ENCODE measurements at regions not wholly inside any gene's neighbourhood (a gene's known extent, or its start where the extent isn't known, plus 50 kb on each side); places are given as distances from the start of the nearest gene placed in this dataset.

GRCh38 chr5:117863586-117864296 lies 1124.6 kb downstream of the DTWD2 start:
- intact Hi-C loops (cut with micrococcal nuclease; ENCODE audit: unreplicated experiment), result no loop called here
- no peaks in the 10 kb centered on the region for H3K9me3 ChIP-seq (ENCODE audit: low read length)
- TF ChIP-seq EZH2phosphoT487 (IDR thresholded peaks at IDR 0.05; ENCODE audit: borderline replicate concordance, low read depth, low read length), result no peak
- TF ChIP-seq, protein P1, sequence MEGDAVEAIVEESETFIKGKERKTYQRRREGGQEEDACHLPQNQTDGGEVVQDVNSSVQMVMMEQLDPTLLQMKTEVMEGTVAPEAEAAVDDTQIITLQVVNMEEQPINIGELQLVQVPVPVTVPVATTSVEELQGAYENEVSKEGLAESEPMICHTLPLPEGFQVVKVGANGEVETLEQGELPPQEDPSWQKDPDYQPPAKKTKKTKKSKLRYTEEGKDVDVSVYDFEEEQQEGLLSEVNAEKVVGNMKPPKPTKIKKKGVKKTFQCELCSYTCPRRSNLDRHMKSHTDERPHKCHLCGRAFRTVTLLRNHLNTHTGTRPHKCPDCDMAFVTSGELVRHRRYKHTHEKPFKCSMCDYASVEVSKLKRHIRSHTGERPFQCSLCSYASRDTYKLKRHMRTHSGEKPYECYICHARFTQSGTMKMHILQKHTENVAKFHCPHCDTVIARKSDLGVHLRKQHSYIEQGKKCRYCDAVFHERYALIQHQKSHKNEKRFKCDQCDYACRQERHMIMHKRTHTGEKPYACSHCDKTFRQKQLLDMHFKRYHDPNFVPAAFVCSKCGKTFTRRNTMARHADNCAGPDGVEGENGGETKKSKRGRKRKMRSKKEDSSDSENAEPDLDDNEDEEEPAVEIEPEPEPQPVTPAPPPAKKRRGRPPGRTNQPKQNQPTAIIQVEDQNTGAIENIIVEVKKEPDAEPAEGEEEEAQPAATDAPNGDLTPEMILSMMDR (conservative IDR thresholded peaks at IDR 0.05; ENCODE audit: low read length), result no peak
- H3K4me3 ChIP-seq (ENCODE audit: low read depth, low read length, poor library complexity, severe bottlenecking), result no peak overlapping the region
- no peak overlapping the region for H3K27ac ChIP-seq (ENCODE audit: low read depth, low read length, poor library complexity, severe bottlenecking)
- no peak overlapping the region for H2AFZ ChIP-seq (ENCODE audit: low read length)
- no peak for DNase-seq (ENCODE audit: low spot score)
- no peaks in the 10 kb centered on the region for H4K20me1 ChIP-seq (ENCODE audit: insufficient read depth, low read length)
- no peaks in the 10 kb centered on the region for H3K79me2 ChIP-seq (ENCODE audit: insufficient read depth, low read depth, low read length)
- BruUV-seq (replicated peaks), result no TSS peak
- ChIA-PET POLR2A (no interaction called here), CTCF (ENCODE audit: unreplicated experiment) (no interaction called here)
- no peaks in the 10 kb centered on the region for H3K9me2 ChIP-seq (ENCODE audit: insufficient read depth, low read length)
- peaks cover 10% of the 10 kb centered on the region for H3K4me1 ChIP-seq (ENCODE audit: insufficient read depth, low read length, poor library complexity, severe bottlenecking)
- H3K4me2 ChIP-seq (ENCODE audit: low read length), result no peak overlapping the region
- H3K36me3 ChIP-seq (ENCODE audit: insufficient read depth, low read length), result no peaks in the 10 kb centered on the region

GRCh38 chr5:117860550-117860949 lies 1127.8 kb downstream of the DTWD2 start:
- Histone ChIP-seq H3K79me2 (ENCODE audit: insufficient read depth, low read depth, low read length) (no peaks in the 10 kb centered on the region), H3K4me1 (ENCODE audit: insufficient read depth, low read length, poor library complexity, severe bottlenecking) (peaks cover 15% of the 10 kb centered on the region), H3K4me2 (ENCODE audit: low read length) (no peak overlapping the region), H2AFZ (ENCODE audit: low read length) (peak overlapping the region; percentile 36; the same call in 1 of the 2 replicates), H3K4me3 (ENCODE audit: low read depth, low read length, poor library complexity, severe bottlenecking) (no peak overlapping the region), H4K20me1 (ENCODE audit: insufficient read depth, low read length) (no peaks in the 10 kb centered on the region), H3K9me3 (ENCODE audit: low read length) (no peaks in the 10 kb centered on the region), H3K27ac (ENCODE audit: low read depth, low read length, poor library complexity, severe bottlenecking) (no peak overlapping the region), H3K9me2 (ENCODE audit: insufficient read depth, low read length) (no peaks in the 10 kb centered on the region), H3K36me3 (ENCODE audit: insufficient read depth, low read length) (no peaks in the 10 kb centered on the region)
- no peak for TF ChIP-seq EZH2phosphoT487 (IDR thresholded peaks at IDR 0.05; ENCODE audit: borderline replicate concordance, low read depth, low read length)
- TF ChIP-seq, protein P1 (conservative IDR thresholded peaks at IDR 0.05; ENCODE audit: low read length), result no peak
- CTCF ChIA-PET (ENCODE audit: unreplicated experiment), result no interaction called here
- no peak for DNase-seq (ENCODE audit: low spot score)
- BruUV-seq (replicated peaks), result no TSS peak
- intact Hi-C loops (cut with micrococcal nuclease; ENCODE audit: unreplicated experiment), result no loop called here
- POLR2A ChIA-PET, result interaction anchor here (1.0 kb wide), 1 partner anchor 16 kb away, joined by 3 read pairs; no protein-coding TSS in a partner anchor

DNA sequence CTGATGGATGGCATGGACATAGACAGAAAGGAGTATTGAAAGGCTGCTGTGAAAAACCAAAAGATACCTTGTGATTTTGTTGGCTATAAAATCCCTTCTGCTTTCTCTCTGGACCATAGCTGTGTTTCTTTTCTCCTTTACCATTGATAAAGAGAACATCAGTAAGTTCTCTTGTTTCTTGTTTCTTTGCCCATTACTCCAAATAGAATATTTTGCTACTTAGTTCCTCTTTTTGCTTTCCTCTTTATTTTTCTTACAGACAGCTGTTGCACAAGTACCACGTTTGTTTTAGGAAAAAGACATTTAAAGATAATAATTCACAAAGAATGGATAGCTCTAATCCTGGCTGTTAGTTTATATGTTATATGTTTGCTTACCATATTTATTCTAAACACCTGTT lies 1129.2 kb downstream of the DTWD2 start:
- Histone ChIP-seq H3K9me3 (ENCODE audit: low read length) (no peaks in the 10 kb centered on the region), H3K4me1 (ENCODE audit: insufficient read depth, low read length, poor library complexity, severe bottlenecking) (peaks cover 15% of the 10 kb centered on the region), H3K4me2 (ENCODE audit: low read length) (peak overlapping the region; percentile 33), H3K9me2 (ENCODE audit: insufficient read depth, low read length) (no peaks in the 10 kb centered on the region), H2AFZ (ENCODE audit: low read length) (peak overlapping the region; percentile 67), H4K20me1 (ENCODE audit: insufficient read depth, low read length) (no peaks in the 10 kb centered on the region), H3K27ac (ENCODE audit: low read depth, low read length, poor library complexity, severe bottlenecking) (peak overlapping the region; percentile 44), H3K4me3 (ENCODE audit: low read depth, low read length, poor library complexity, severe bottlenecking) (peak overlapping the region; percentile 19), H3K36me3 (ENCODE audit: insufficient read depth, low read length) (no peaks in the 10 kb centered on the region), H3K79me2 (ENCODE audit: insufficient read depth, low read depth, low read length) (no peaks in the 10 kb centered on the region)
- TF ChIP-seq, protein P1 (conservative IDR thresholded peaks at IDR 0.05; ENCODE audit: low read length), result no peak
- TF ChIP-seq EZH2phosphoT487 (IDR thresholded peaks at IDR 0.05; ENCODE audit: borderline replicate concordance, low read depth, low read length), result no peak
- ChIA-PET POLR2A (interaction anchor here (0.6 to 1.0 kb wide), 4 partner anchors 11 to 123 kb away, joined by 3 read pairs; no protein-coding TSS in a partner anchor), CTCF (ENCODE audit: unreplicated experiment) (no interaction called here)
- DNase-seq (ENCODE audit: low spot score), result peak; percentile 18
- intact Hi-C loops (cut with micrococcal nuclease; ENCODE audit: unreplicated experiment), result no loop called here
- no TSS peak for BruUV-seq (replicated peaks)
